Right ventricle myocardium inferior (tissue), 1 donor: ENCODE measurements at regions not wholly inside any gene's neighbourhood (a gene's known extent, or its start where the extent isn't known, plus 50 kb on each side); places are given as distances from the start of the nearest gene placed in this dataset.
"Not testable (repeated sequence)": the region's sequence is repeated elsewhere in the genome, so short reads cannot be mapped to it uniquely, and the experiment has no call there.

Source experiments
- ATAC-seq: fragments of 200-7000 bp; cut with Tn5 transposase; one replicate; pipeline ENCODE4 v1.9.1; 2020; ENCODE audit warnings: mild to moderate bottlenecking, moderate library complexity
- DNase-seq: peaks from one replicate; pipeline ENCODE4 v3.0.0; 2021; ENCODE audit errors: missing footprints
- intact Hi-C: fragments of 100-400 bp; cut with DNase I; formaldehyde crosslinking; loops from one replicate; pipeline ENCODE4 v1.11.0; 2022
- donor health status: DM: no; HTN: yes; CAD: no; lungs with severe emphysema.

- ATAC-seq (no peak), DNase-seq (no peak)
- intact Hi-C loops, result no loop called here
Measured at GRCh38 chr6:165767228-165767627, 104.2 kb upstream of the PDE10A start.

- ATAC-seq, result no peak
- intact Hi-C loops, result no loop called here
- no peak for DNase-seq
Measured at GRCh38 chr6:165766457-165766856, 103.4 kb upstream of the PDE10A start.

DNA sequence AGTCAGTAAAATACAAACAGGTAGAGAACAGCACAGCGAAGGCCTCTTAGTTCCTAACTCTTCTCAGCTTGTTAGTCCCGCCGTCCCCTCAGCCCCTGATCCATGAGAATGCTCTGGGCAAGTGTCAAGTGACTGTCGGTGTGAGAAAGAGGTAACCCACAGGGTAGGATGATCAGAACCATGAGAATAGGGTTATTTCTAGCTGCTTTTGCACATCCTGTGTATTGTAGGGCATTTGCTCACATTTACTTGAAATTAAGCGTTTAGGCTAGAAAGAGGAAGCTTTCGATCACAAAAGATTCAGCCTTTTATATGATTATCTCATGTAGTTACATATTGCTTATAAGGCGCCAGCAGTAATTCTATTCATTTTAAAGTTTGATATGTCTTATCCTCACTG lies 103.0 kb upstream of the PDE10A start:
- intact Hi-C loops, result no loop called here
- ATAC-seq (no peak), DNase-seq (no peak)

DNA sequence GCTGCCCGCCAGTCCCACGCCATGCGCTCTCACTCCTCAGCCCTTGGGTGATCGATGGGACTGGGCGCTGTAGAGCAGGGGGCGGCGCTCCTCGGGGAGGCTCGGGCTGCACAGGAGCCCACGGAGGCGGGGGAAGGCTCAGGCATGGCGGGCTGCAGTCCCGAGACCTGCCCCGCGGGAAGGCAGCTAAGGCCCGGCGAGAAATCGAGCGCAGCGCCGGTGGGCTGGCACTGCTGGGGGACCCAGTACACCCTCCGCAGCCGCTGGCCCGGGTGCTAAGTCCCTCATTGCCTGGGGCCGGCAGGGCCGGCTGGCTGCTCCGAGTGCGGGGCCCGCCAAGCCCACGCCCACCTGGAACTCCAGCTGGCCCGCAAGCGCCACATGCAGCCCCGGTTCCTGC lies 102.2 kb upstream of the PDE10A start:
- intact Hi-C loops, DNase-seq, ATAC-seq: not testable (repeated sequence)

DNA sequence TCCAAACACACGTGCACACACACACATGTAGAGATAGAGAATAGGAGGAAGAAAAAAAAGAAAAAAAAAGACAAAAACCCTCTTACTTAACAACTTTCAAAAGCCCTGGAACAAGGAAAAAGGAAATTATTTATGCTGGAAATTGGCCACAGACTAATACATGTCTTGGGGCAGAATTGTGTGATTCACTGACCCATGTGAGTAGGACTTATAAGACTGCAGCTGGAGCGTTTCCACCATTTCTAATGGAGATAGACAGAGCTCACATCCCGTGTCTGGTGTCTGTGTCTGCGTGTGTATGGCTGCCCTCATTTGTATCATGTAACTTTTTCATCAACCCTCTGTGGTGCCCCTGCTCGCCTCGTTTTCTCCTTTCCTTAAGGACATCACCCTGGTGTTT lies 99.8 kb upstream of the PDE10A start:
- intact Hi-C loops, result no loop called here
- ATAC-seq, result no peak
- no peak for DNase-seq

DNA sequence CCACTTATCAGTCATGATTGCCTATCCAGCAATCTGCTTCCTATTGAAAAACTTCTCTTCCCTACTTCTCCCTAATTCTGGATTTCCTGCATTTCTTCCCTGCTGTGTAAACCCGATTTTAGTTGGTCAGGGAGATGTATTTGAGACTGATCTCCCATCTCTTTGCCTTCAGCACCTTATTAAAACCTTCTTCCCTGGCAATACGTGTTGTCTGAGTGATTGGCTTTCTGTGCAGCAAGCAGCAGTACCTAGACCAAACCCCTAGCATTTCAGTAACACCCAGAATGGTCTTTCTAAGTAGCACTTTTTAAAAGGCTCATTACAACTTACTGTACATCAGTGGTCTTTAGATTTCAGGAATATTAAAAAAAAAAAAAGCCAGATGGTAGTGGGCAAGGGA lies 99.1 kb upstream of the PDE10A start:
- intact Hi-C loops, result no loop called here
- DNase-seq, result no peak
- no peak for ATAC-seq

- ATAC-seq (no peak), DNase-seq (no peak)
- intact Hi-C loops, result no loop called here
Measured at GRCh38 chr6:165760803-165761185, 97.8 kb upstream of the PDE10A start.

DNA sequence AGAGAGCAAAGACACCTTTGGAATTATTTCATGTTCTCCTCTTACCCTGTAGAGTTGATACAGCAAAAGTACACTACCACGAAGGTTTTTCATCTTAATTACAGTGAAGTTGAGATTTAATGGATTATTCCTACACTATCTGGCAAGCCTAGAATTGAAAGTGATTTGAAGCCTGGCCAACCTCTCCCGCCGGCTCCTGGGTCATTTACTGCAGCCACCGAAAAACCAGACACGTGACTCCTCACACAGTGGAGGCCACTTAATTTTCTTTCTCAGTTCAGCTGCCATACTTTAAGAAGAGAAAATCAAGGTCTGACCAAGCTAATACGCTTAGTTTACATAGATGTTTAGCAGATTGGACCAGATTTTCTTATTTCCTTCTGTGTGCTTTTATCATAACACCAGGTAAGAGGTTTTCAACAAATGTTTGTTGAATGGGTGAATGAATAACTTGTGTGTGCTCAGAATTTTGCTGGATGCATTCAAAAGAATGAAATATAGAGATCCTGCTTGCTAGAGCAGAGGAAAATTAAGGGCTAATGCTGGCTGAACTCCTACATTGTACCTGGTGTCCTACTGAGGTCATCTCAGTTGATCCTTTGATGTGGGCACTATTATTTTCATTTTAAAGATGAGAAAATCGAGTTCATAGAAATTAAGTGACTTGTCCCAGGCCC lies 97.2 kb upstream of the PDE10A start:
- no peak for ATAC-seq
- DNase-seq, result no peak
- intact Hi-C loops, result no loop called here

GRCh38 chr6:165758441-165758840 lies 95.4 kb upstream of the PDE10A start:
- DNase-seq (no peak), ATAC-seq (no peak)
- intact Hi-C loops, result no loop called here

DNA sequence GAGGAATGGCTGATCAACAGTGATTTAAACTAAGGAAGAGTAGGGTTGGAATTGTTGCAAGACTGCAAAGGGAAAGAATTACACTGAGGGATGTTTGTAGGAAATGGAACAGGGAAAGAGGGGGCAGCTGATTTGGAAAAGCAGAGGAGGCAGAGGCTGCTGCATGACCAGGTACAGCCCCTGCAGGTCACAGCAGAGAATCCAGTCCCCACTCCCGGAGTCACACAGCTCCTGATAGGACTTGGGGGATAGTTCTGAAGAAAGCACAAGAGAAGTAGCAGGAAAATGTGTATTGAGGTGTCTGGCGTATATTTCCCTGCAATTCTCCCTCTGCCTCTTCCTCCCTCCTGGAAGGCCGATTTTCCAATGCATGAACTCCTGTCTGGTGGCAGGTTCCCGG lies 92.5 kb upstream of the PDE10A start:
- DNase-seq (no peak), ATAC-seq (no peak)
- intact Hi-C loops, result no loop called here

DNA sequence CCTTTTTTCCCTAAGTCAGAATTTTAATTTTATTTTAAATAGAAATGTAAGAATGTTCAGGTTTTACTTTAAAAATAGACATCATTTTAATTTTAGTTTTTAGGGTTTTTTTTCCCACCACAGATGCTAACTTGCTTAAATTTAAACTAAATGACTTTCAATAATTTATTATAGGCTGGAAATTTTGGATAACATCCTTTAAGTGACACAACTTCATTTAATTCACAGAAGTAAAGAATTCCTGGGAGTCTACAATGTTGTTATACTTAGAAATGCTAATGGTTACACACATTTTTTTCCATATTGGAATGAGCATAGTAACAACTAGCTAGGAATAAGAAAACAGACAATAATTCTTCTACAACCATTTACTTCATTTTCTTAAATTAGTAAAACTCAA lies 90.5 kb upstream of the PDE10A start:
- ATAC-seq (no peak), DNase-seq (no peak)
- intact Hi-C loops, result no loop called here

GRCh38 chr6:165752451-165752850 lies 89.4 kb upstream of the PDE10A start:
- no peak for DNase-seq
- intact Hi-C loops, result no loop called here
- ATAC-seq, result no peak

DNA sequence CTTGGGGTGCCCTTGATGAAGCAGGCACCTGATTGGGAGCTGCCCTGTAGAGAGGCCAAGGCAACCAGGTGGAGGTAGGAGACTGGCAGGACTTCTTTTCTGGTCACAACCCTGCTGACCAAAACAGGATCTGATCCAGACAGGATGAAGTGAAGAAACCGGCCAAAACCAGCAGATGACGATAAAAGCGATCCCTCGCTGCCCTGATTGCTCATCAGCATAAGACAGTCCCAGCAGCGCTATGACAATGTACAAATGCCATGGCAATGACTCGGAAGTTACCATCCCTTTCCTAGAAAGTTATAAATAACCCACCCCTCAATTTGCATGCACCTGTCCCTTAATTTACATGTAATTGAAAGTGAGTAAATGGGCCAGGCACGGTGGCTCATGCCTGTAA lies 88.4 kb upstream of the PDE10A start:
- DNase-seq (no peak), ATAC-seq (no peak)
- intact Hi-C loops, result no loop called here

DNA sequence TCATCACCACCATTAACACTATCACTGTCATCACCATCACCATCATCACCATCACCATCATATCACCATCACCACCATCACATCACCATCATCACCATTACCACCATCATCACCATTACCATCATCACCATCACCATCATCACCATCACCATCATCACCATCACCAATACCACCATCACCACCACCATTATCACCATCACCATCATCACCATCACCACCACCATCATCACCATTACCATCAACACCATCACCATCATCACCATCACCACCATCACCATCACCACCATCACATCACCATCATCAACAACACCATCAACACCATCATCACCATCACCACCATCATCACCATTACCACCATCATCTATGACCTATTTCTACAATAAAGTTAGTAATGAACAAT lies 86.1 kb upstream of the PDE10A start:
- DNase-seq (no peak), ATAC-seq (no peak)
- intact Hi-C loops, result no loop called here

DNA sequence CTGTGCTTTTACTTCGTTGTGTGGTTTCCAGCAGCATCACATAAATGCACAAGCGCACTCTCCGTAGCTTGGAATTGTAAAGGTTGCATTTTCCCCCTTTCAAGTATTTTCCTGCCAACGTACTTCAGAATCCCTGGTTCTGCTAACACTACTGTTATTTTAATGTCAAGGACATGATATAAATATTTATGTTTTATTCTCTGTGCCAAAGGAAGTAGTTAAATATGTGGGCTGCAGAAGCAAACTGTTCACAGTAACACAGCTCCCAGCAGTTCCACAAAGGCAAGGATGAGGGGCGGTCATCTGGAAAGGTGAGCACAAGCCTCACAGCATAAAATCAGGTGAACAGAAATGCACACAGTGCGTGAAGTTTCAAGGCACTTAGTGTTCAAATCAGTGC lies 85.3 kb upstream of the PDE10A start:
- intact Hi-C loops, result no loop called here
- no peak for DNase-seq
- no peak for ATAC-seq

DNA sequence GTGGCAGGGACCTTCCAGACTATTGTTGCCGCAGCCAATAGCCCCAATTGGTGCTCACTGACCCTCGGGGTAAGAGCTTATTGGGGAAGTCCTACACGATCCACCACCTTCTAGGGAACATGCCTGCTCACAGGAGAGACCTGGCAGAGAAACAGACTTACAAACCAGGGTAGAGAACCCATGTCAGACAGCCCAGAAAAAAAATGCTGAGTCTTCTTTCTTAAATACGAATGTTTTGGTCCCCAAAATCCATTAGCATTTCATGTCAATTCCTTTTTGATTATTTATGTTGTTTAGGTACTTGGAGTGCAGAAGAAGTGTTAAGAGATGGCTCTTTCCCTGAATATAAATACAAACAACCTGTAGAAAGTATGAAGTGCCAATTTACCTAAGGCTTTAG lies 84.9 kb upstream of the PDE10A start:
- no peak for ATAC-seq
- DNase-seq, result no peak
- intact Hi-C loops, result no loop called here

GRCh38 chr6:165746331-165746730 lies 83.3 kb upstream of the PDE10A start:
- intact Hi-C loops, result no loop called here
- DNase-seq (no peak), ATAC-seq (no peak)

DNA sequence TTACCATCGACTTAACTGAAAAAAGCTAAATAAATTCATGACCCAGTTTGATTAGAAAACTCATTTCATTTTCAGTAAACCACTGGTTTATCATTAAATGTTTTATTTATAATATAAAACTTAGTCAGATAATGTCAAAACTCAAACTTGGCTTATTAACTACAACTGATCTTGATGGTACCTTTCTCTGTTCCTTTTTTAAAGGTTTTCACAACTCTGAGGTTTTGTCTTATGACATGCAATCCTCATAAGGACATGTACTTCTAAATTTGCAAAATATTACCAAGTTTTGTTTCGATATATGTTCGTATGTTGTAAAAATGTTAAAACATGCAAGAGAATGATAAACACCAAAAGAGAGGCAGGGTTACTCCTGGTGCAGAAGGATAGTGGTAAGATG lies 82.5 kb upstream of the PDE10A start:
- DNase-seq (no peak), ATAC-seq (no peak)
- intact Hi-C loops, result no loop called here

DNA sequence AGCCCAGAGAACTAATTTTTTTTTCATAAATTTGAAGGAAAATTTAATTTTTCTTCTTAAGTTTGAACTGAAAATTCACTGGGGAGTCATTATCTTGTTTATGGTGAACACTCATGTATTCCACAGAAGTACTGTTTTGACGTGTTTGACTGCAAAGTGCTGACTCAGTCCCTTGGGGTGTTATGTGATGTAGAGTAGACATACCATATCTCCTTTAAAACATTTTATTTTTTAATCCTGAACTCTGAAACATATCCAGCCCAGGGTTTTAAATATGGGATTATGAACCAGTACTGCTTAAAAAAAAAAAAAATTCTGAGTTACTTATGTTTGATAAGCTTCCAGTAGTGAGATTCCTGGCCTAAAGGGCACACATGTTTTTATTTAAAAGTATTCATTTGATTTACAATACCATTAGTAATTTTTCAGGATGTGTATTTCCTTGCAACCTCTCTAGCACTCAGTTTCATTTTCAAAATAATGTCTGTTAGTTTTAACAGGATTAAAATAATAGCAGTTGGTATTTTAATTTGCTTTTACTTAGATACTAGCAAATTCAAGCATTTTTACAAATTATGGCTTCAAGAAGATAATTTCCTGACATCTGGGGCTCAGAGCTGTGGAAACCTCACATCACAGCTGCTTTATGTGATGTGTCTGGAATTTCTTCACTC lies 81.7 kb upstream of the PDE10A start:
- DNase-seq, result no peak
- peak; percentile 44 for ATAC-seq
- intact Hi-C loops, result no loop called here

DNA sequence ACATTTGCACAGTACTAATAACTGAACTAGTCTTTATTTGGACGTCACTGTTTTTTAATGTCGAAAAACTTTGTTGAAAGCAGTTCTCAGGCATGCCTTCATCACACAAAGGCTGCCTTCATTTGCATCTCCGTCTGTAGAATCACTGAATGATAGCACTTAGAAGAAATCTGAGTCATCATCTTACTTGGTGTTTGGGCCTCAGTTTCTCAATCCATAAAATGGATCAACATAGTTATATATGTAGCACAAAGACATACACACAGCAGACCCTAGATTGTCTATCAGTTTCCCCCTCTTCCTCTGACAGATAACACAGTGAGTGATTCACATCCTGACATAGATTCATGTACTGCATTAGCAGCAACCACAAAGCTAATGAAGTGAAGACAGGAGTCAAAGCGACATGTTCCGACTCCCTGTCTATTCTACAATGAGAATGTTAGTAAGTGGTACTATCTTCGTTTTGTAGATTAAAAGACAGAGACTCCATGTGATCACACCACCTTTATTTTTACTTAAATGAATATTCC lies 80.4 kb upstream of the PDE10A start:
- intact Hi-C loops, result no loop called here
- ATAC-seq (no peak), DNase-seq (no peak)

GRCh38 chr6:165742047-165742446 lies 79.0 kb upstream of the PDE10A start:
- no peak for ATAC-seq
- intact Hi-C loops, result no loop called here
- no peak for DNase-seq
